Endothelial cell of umbilical vein (primary cell): ENCODE measurements at regions not wholly inside any gene's neighbourhood (a gene's known extent, or its start where the extent isn't known, plus 50 kb on each side); places are given as distances from the start of the nearest gene placed in this dataset.

Experiments used
- BruUV-seq: library from RNA; stranded (reverse); fragments of 400-500 nt; replicated peaks from 2 replicates; lab custom pipeline; 2021; lab: Mats Ljungman, UMichigan
- CTCF ChIA-PET: fragments of 300-600, 350-600 bp; sonication (Branson Sonifier 250); formaldehyde crosslinking; loops from one replicate; lab custom pipeline; 2021; ENCODE audit warnings: antibody characterized with exemption, inconsistent platforms; lab: Charles Lee
- POLR2A ChIA-PET: fragments of 300-600, 350-600 bp; sonication (Branson Sonifier 250); formaldehyde crosslinking; loops from one replicate; lab custom pipeline; 2021; ENCODE audit warnings: antibody characterized with exemption, inconsistent platforms; lab: Charles Lee
- DNase-seq: peaks from one replicate; pipeline ENCODE4 v3.0.0-alpha.2; 2011; ENCODE audit warnings: low read depth, low spot score
- FAIRE-seq: peaks from 2 replicates; lab custom pipeline; 2011; peaks lifted over from hg19 to GRCh38; lab: Jason Lieb, UNC
- H2AFZ ChIP-seq: 2 replicates; pipeline ENCODE4 v1.6.0; 2012; ENCODE audit warnings: low read depth, low read length, control low read depth, inconsistent platforms
- H3K27ac ChIP-seq: 2 replicates; pipeline ENCODE4 v1.5.1; 2011; ENCODE audit warnings: low read depth, mild to moderate bottlenecking, control low read depth, low read length, moderate library complexity; ENCODE audit not compliant: insufficient read depth
- H3K27me3 ChIP-seq, 2 experiments: 2 replicates each; pipeline versions ENCODE4 v1.6.0 to v1.6.1; 2011; ENCODE audit warnings: low read length in 2 of 2, mixed read lengths in 1 of 2; ENCODE audit not compliant: control insufficient read depth in 2 of 2, insufficient read depth in 2 of 2
- H3K36me3 ChIP-seq, 2 experiments: 2 replicates in 1 of 2; 3 replicates in 1 of 2; pipeline ENCODE4 v1.5.1; 2011; ENCODE audit warnings: low read length in 2 of 2, mild to moderate bottlenecking in 1 of 2, moderate library complexity in 1 of 2; ENCODE audit not compliant: control insufficient read depth in 2 of 2, insufficient read depth in 2 of 2; ENCODE audit errors: extremely low read depth in 1 of 2
- H3K4me1 ChIP-seq: 3 replicates; pipeline ENCODE4 v1.5.1; 2011; ENCODE audit warnings: mild to moderate bottlenecking, low read length; ENCODE audit not compliant: control insufficient read depth, insufficient read depth; ENCODE audit errors: extremely low read depth
- H3K4me2 ChIP-seq: 2 replicates; pipeline ENCODE4 v1.6.1; 2011; ENCODE audit warnings: low read length, control low read depth, mixed read lengths; ENCODE audit not compliant: insufficient read depth
- H3K4me3 ChIP-seq, 3 experiments: fragments of 200-600 bp in 1 of 3; sonication (generic), shearing (Covaris generic) in 1 of 3; replicated peaks in 1 of 3; 2 replicates each; pipeline ENCODE4 v1.5.1; 2011 to 2016; ENCODE audit warnings: control low read depth in 3 of 3, low read length in 3 of 3, mild to moderate bottlenecking in 2 of 3, inconsistent platforms in 1 of 3, low read depth in 1 of 3, moderate library complexity in 1 of 3; ENCODE audit not compliant: insufficient read depth in 1 of 3
- H3K79me2 ChIP-seq: 2 replicates; pipeline ENCODE4 v1.6.0; 2012; ENCODE audit warnings: low read length, inconsistent platforms; ENCODE audit not compliant: control insufficient read depth, insufficient read depth
- H3K9ac ChIP-seq: replicated peaks from 2 replicates; pipeline ENCODE3; 2011; ENCODE audit warnings: low read length, control low read depth; ENCODE audit not compliant: insufficient read depth; ENCODE audit errors: extremely low read depth
- H3K9me1 ChIP-seq: replicated peaks from 3 replicates; pipeline ENCODE4 v1.6.0; 2011; ENCODE audit warnings: mild to moderate bottlenecking, low read length; ENCODE audit not compliant: control insufficient read depth, insufficient read depth; ENCODE audit errors: extremely low read depth
- H3K9me3 ChIP-seq: replicated peaks from 2 replicates; pipeline ENCODE4 v1.5.1; 2012; ENCODE audit warnings: low read length, inconsistent platforms; ENCODE audit not compliant: control insufficient read depth, insufficient read depth
- H4K20me1 ChIP-seq: replicated peaks from 2 replicates; pipeline ENCODE3; 2011; ENCODE audit warnings: mild to moderate bottlenecking, low read length; ENCODE audit not compliant: control insufficient read depth, insufficient read depth; ENCODE audit errors: extremely low read depth
- EZH2 ChIP-seq: IDR thresholded peaks from 2 replicates; pipeline ENCODE4 v1.6.1; 2012; ENCODE audit warnings: borderline replicate concordance, low read depth, mild to moderate bottlenecking, moderate library complexity, low read length, inconsistent platforms; ENCODE audit not compliant: severe bottlenecking
- FOS ChIP-seq: IDR thresholded peaks from 2 replicates; pipeline ENCODE4 v1.6.1; 2011; ENCODE audit warnings: mild to moderate bottlenecking, low read length, moderate library complexity, borderline replicate concordance; ENCODE audit not compliant: insufficient read depth
- GATA2 ChIP-seq: IDR thresholded peaks from 2 replicates; pipeline ENCODE4 v1.7.0; 2011; ENCODE audit warnings: low read depth, mild to moderate bottlenecking, moderate library complexity, mixed read lengths, low read length; ENCODE audit not compliant: insufficient read length, insufficient read depth
- JUN ChIP-seq: IDR thresholded peaks from 2 replicates; pipeline ENCODE4 v1.6.1; 2011; ENCODE audit warnings: borderline replicate concordance, low read depth; ENCODE audit not compliant: insufficient read length, insufficient read depth
- MYC ChIP-seq: IDR thresholded peaks from one replicate; pipeline ENCODE4 v1.6.1; 2011; ENCODE audit warnings: mild to moderate bottlenecking, low read depth, low read length
- POLR2A ChIP-seq: IDR thresholded peaks from 2 replicates; pipeline ENCODE4 v1.6.1; 2012; ENCODE audit warnings: low read depth, mild to moderate bottlenecking, control low read depth, low read length
- POLR2AphosphoS5 ChIP-seq: IDR thresholded peaks from 2 replicates; pipeline ENCODE4 v1.6.1; 2012; ENCODE audit warnings: low read depth, mild to moderate bottlenecking, control low read depth, low read length, moderate library complexity; ENCODE audit not compliant: insufficient read depth
- dilution Hi-C: fragments of 300-500 bp; cut with MboI; formaldehyde crosslinking; loops from one replicate; pipeline ENCODE4 v1.15.0; 2019; ENCODE audit warnings: low sequenced_read_pairs; ENCODE audit not compliant: extremely low pct_ligation_motif_present
- intact Hi-C: fragments of 100-400 bp; cut with micrococcal nuclease; formaldehyde crosslinking; loops from one replicate; pipeline ENCODE4 v1.10.0; 2022
- TF ChIP-seq, protein P1 (sequence below): IDR thresholded peaks from 2 replicates; pipeline ENCODE4 v1.6.1; 2011; ENCODE audit not compliant: insufficient read depth, insufficient read length
- TF ChIP-seq, protein P2 (sequence below), 2 donors: IDR thresholded peaks; 1 replicate in 1 of 2; 2 replicates in 1 of 2; pipeline ENCODE4 v1.5.1; 2011; ENCODE audit warnings: low read length in 2 of 2, mild to moderate bottlenecking in 2 of 2, moderate library complexity in 2 of 2, control low read depth in 1 of 2, inconsistent platforms in 1 of 2, low read depth in 1 of 2; ENCODE audit not compliant: insufficient read depth in 1 of 2; ENCODE audit errors: extremely low read depth in 1 of 2

DNA sequence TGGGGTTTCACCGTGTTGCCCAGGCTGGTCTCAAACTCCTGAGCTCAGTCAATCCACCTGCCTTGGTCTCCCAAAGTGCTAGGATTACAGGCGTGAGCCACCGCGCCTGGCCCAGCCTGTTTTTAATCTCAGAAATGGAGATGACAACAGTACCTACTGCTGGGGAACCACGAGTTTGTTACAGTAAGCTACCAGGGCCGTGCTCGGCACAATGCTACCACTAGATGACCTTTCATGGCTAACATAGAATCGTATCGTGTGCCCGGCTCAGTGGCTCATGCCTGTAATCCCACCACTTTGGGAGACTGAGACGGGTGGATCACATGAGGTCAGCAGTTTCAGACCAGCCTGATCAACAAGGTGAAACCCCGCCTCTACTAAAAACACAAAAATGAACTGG, 90.8 kb upstream of the SLC34A2 start:
- ChIA-PET CTCF (interaction anchor here (1.6 kb wide), 1 partner anchor 21 kb away, joined by 4 read pairs; no protein-coding TSS in a partner anchor), POLR2A (no interaction called here)
- H2AFZ ChIP-seq = no peak overlapping the region
- DNase-seq (no peak), FAIRE-seq (no peak)
- no peaks in the 10 kb centered on the region for H3K27me3 ChIP-seq
- H3K9me1 ChIP-seq = no peaks in the 10 kb centered on the region
- TF ChIP-seq GATA2 = no peak
- H4K20me1 ChIP-seq = no peaks in the 10 kb centered on the region
- H3K36me3 ChIP-seq = no peaks in the 10 kb centered on the region
- no peak overlapping the region for H3K9ac ChIP-seq
- no TSS peak for BruUV-seq
- no peak overlapping the region for H3K27ac ChIP-seq
- dilution Hi-C loops (no loop called here), intact Hi-C loops (no loop called here)
- H3K4me3 ChIP-seq = no peak overlapping the region
- no peaks in the 10 kb centered on the region for H3K4me1 ChIP-seq
- H3K79me2 ChIP-seq = no peaks in the 10 kb centered on the region
- no peaks in the 10 kb centered on the region for H3K9me3 ChIP-seq
- no peak overlapping the region for H3K4me2 ChIP-seq

DNA sequence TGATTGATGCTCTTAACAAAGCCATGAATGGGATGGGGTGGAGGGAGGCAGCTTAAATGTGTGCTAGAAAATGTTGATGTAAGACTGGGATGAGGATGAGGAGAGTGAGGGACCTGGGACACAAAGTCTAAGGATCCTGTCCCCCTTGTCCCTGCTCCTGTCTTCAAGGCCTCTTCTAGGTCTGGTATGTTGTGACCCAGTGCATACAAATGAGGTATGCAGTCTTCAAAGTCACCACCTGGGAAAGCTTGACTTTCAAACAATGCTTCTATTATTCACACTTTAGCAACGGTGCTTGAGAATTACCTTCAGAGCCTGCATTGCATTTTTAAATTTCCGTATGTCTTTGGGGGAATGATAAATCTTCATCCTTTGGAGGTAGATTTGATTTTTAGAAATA, 88.4 kb upstream of the SLC34A2 start:
- H2AFZ ChIP-seq = no peak overlapping the region
- H3K4me3 ChIP-seq = no peak overlapping the region
- H4K20me1 ChIP-seq = no peaks in the 10 kb centered on the region
- no peak overlapping the region for H3K9ac ChIP-seq
- H3K79me2 ChIP-seq = no peaks in the 10 kb centered on the region
- no peaks in the 10 kb centered on the region for H3K36me3 ChIP-seq
- DNase-seq (no peak), FAIRE-seq (no peak)
- no TSS peak for BruUV-seq
- ChIA-PET POLR2A (no interaction called here), CTCF (interaction anchor here (1.1 to 1.7 kb wide), 2 partner anchors 36 to 126 kb away, joined by 4 to 7 read pairs; no protein-coding TSS in a partner anchor)
- H3K4me2 ChIP-seq = no peak overlapping the region
- dilution Hi-C loops (no loop called here), intact Hi-C loops (no loop called here)
- TF ChIP-seq, protein P1, sequence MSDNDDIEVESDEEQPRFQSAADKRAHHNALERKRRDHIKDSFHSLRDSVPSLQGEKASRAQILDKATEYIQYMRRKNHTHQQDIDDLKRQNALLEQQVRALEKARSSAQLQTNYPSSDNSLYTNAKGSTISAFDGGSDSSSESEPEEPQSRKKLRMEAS = no peak
- TF ChIP-seq EZH2 (no peak), FOS (no peak), POLR2A (no peak), GATA2 (no peak), MYC (no peak), POLR2AphosphoS5 (no peak), JUN (no peak)
- TF ChIP-seq, protein P2, sequence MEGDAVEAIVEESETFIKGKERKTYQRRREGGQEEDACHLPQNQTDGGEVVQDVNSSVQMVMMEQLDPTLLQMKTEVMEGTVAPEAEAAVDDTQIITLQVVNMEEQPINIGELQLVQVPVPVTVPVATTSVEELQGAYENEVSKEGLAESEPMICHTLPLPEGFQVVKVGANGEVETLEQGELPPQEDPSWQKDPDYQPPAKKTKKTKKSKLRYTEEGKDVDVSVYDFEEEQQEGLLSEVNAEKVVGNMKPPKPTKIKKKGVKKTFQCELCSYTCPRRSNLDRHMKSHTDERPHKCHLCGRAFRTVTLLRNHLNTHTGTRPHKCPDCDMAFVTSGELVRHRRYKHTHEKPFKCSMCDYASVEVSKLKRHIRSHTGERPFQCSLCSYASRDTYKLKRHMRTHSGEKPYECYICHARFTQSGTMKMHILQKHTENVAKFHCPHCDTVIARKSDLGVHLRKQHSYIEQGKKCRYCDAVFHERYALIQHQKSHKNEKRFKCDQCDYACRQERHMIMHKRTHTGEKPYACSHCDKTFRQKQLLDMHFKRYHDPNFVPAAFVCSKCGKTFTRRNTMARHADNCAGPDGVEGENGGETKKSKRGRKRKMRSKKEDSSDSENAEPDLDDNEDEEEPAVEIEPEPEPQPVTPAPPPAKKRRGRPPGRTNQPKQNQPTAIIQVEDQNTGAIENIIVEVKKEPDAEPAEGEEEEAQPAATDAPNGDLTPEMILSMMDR (IDR thresholded peaks at IDR 0.05; ENCODE audit: extremely low read depth in 1 of 2, insufficient read depth in 1 of 2, low read depth in 1 of 2, low read length in 2 of 2) = no peak
- no peaks in the 10 kb centered on the region for H3K27me3 ChIP-seq
- no peaks in the 10 kb centered on the region for H3K4me1 ChIP-seq
- H3K27ac ChIP-seq = no peak overlapping the region
- H3K9me3 ChIP-seq = no peaks in the 10 kb centered on the region
- no peaks in the 10 kb centered on the region for H3K9me1 ChIP-seq
